ENCODE measurements at regions not wholly inside any gene's neighbourhood (a gene's known extent, or its start where the extent isn't known, plus 50 kb on each side); places are given as distances from the start of the nearest gene placed in this dataset.
A peak's percentile ranks its signal among the peaks of the same experiment; 100 is the strongest.
"Not testable (repeated sequence)": the region's sequence is repeated elsewhere in the genome, so short reads cannot be mapped to it uniquely, and the experiment has no call there.

GRCh38 chr2:111481219-111481618, 360.5 kb downstream of the BCL2L11 start:
- not testable (repeated sequence) for H3K79me1 ChIP-seq (replicated peaks; ENCODE audit: low read length, poor library complexity, severe bottlenecking); H3K36me3 ChIP-seq (ENCODE audit: control insufficient read depth in 1 of 2, insufficient read depth in 2 of 2, low read depth in 1 of 2, low read length in 2 of 2); H3K4ac ChIP-seq (ENCODE audit: low read depth in 1 of 2, low read length in 2 of 2); H2BK15ac ChIP-seq (ENCODE audit: low read depth, poor library complexity, severe bottlenecking); H3K27me3 ChIP-seq (ENCODE audit: control insufficient read depth in 1 of 2, insufficient read depth in 1 of 2, low read length in 2 of 2); DNase-seq; H2BK5ac ChIP-seq (ENCODE audit: low read depth, low read length, poor library complexity, severe bottlenecking); H3K4me3 ChIP-seq (ENCODE audit: insufficient read depth in 1 of 2, low read depth in 1 of 2, low read length in 2 of 2); H2AK5ac ChIP-seq (ENCODE audit: low read length, severe bottlenecking); H3K9ac ChIP-seq (ENCODE audit: low read length); H2AFZ ChIP-seq (ENCODE audit: low read depth, low read length); H3K9me3 ChIP-seq (ENCODE audit: control insufficient read depth, low read length); H3K23ac ChIP-seq (ENCODE audit: low read length in 2 of 2); H2BK120ac ChIP-seq (ENCODE audit: low read depth, low read length); H3K14ac ChIP-seq (ENCODE audit: low read length in 2 of 2)
- H4K8ac ChIP-seq (ENCODE audit: low read length), result peak overlapping the region; percentile 84
- peak overlapping the region; percentile 29 for H3K4me2 ChIP-seq (ENCODE audit: low read length, poor library complexity, severe bottlenecking)
- H3K27ac ChIP-seq (ENCODE audit: low read length, poor library complexity, severe bottlenecking), result peak overlapping the region; percentile 32
- H3K18ac ChIP-seq (ENCODE audit: low read depth in 1 of 2, low read length in 2 of 2), result peak overlapping the region; percentile 54 to 62
- H2BK12ac ChIP-seq (ENCODE audit: low read length in 2 of 2), result peak overlapping the region in 1 of 2 experiments; percentile 25
- peak overlapping the region; percentile 39 for H4K91ac ChIP-seq (ENCODE audit: low read length)
- WGBS, result 17% methylated on average over 9 of the region's 11 CpGs
- peaks cover 11% of the 10 kb centered on the region for H3K4me1 ChIP-seq (ENCODE audit: control insufficient read depth, insufficient read depth, low read depth, low read length)

GRCh38 chr2:111482987-111483679, 362.4 kb downstream of the BCL2L11 start:
- H2BK5ac ChIP-seq (ENCODE audit: low read depth, low read length, poor library complexity, severe bottlenecking); H3K4me1 ChIP-seq (ENCODE audit: control insufficient read depth, insufficient read depth, low read depth, low read length); H4K8ac ChIP-seq (ENCODE audit: low read length); H2BK15ac ChIP-seq (ENCODE audit: low read depth, poor library complexity, severe bottlenecking); H3K36me3 ChIP-seq (ENCODE audit: control insufficient read depth in 1 of 2, insufficient read depth in 2 of 2, low read depth in 1 of 2, low read length in 2 of 2); H3K14ac ChIP-seq (ENCODE audit: low read length in 2 of 2); H3K23ac ChIP-seq (ENCODE audit: low read length in 2 of 2); H2AFZ ChIP-seq (ENCODE audit: low read depth, low read length); H2AK5ac ChIP-seq (ENCODE audit: low read length, severe bottlenecking); H3K27me3 ChIP-seq (ENCODE audit: control insufficient read depth in 1 of 2, insufficient read depth in 1 of 2, low read length in 2 of 2); H3K18ac ChIP-seq (ENCODE audit: low read depth in 1 of 2, low read length in 2 of 2); H2BK120ac ChIP-seq (ENCODE audit: low read depth, low read length); H3K27ac ChIP-seq (ENCODE audit: low read length, poor library complexity, severe bottlenecking); H2BK12ac ChIP-seq (ENCODE audit: low read length in 2 of 2); H3K9ac ChIP-seq (ENCODE audit: low read length); H3K4ac ChIP-seq (ENCODE audit: low read depth in 1 of 2, low read length in 2 of 2); H3K9me3 ChIP-seq (ENCODE audit: control insufficient read depth, low read length); H3K79me1 ChIP-seq (replicated peaks; ENCODE audit: low read length, poor library complexity, severe bottlenecking); H3K4me2 ChIP-seq (ENCODE audit: low read length, poor library complexity, severe bottlenecking); H3K4me3 ChIP-seq (ENCODE audit: insufficient read depth in 1 of 2, low read depth in 1 of 2, low read length in 2 of 2); DNase-seq; H4K91ac ChIP-seq (ENCODE audit: low read length): not testable (repeated sequence)
- WGBS, result 44% methylated on average over 2 of the region's 8 CpGs

GRCh38 chr2:111484097-111484496, 363.4 kb downstream of the BCL2L11 start:
- H3K4ac ChIP-seq (ENCODE audit: low read depth in 1 of 2, low read length in 2 of 2); H2BK5ac ChIP-seq (ENCODE audit: low read depth, low read length, poor library complexity, severe bottlenecking); H4K91ac ChIP-seq (ENCODE audit: low read length); H2AK5ac ChIP-seq (ENCODE audit: low read length, severe bottlenecking); H3K23ac ChIP-seq (ENCODE audit: low read length in 2 of 2); H2BK15ac ChIP-seq (ENCODE audit: low read depth, poor library complexity, severe bottlenecking); H3K18ac ChIP-seq (ENCODE audit: low read depth in 1 of 2, low read length in 2 of 2); H3K14ac ChIP-seq (ENCODE audit: low read length in 2 of 2); H3K9ac ChIP-seq (ENCODE audit: low read length); H2BK120ac ChIP-seq (ENCODE audit: low read depth, low read length); H2BK12ac ChIP-seq (ENCODE audit: low read length in 2 of 2); H3K27ac ChIP-seq (ENCODE audit: low read length, poor library complexity, severe bottlenecking); H3K4me1 ChIP-seq (ENCODE audit: control insufficient read depth, insufficient read depth, low read depth, low read length); H3K4me2 ChIP-seq (ENCODE audit: low read length, poor library complexity, severe bottlenecking); H2AFZ ChIP-seq (ENCODE audit: low read depth, low read length); H3K4me3 ChIP-seq (ENCODE audit: insufficient read depth in 1 of 2, low read depth in 1 of 2, low read length in 2 of 2); H3K79me1 ChIP-seq (replicated peaks; ENCODE audit: low read length, poor library complexity, severe bottlenecking); H3K36me3 ChIP-seq (ENCODE audit: control insufficient read depth in 1 of 2, insufficient read depth in 2 of 2, low read depth in 1 of 2, low read length in 2 of 2); H4K8ac ChIP-seq (ENCODE audit: low read length); H3K9me3 ChIP-seq (ENCODE audit: control insufficient read depth, low read length); H3K27me3 ChIP-seq (ENCODE audit: control insufficient read depth in 1 of 2, insufficient read depth in 1 of 2, low read length in 2 of 2); DNase-seq: not testable (repeated sequence)
- WGBS, result no CpG with 5 or more reads among the region's 3 CpGs

- not testable (repeated sequence) for H2AK5ac ChIP-seq (ENCODE audit: low read length, severe bottlenecking)
Observed at GRCh38 chr2:111485895-111486294, 365.2 kb downstream of the BCL2L11 start.

More at GRCh38 chr2:111485895-111486294, 365.2 kb downstream of the BCL2L11 start:
- no CpG with 5 or more reads among the region's 1 CpG for WGBS
- not testable (repeated sequence) for H3K79me1 ChIP-seq (replicated peaks; ENCODE audit: low read length, poor library complexity, severe bottlenecking); H4K91ac ChIP-seq (ENCODE audit: low read length); H2BK120ac ChIP-seq (ENCODE audit: low read depth, low read length); H3K4me3 ChIP-seq (ENCODE audit: insufficient read depth in 1 of 2, low read depth in 1 of 2, low read length in 2 of 2); H3K4me2 ChIP-seq (ENCODE audit: low read length, poor library complexity, severe bottlenecking); H3K14ac ChIP-seq (ENCODE audit: low read length in 2 of 2); H3K36me3 ChIP-seq (ENCODE audit: control insufficient read depth in 1 of 2, insufficient read depth in 2 of 2, low read depth in 1 of 2, low read length in 2 of 2); H3K23ac ChIP-seq (ENCODE audit: low read length in 2 of 2); H3K9ac ChIP-seq (ENCODE audit: low read length); H2BK15ac ChIP-seq (ENCODE audit: low read depth, poor library complexity, severe bottlenecking); H3K27me3 ChIP-seq (ENCODE audit: control insufficient read depth in 1 of 2, insufficient read depth in 1 of 2, low read length in 2 of 2); H4K8ac ChIP-seq (ENCODE audit: low read length); DNase-seq; H3K18ac ChIP-seq (ENCODE audit: low read depth in 1 of 2, low read length in 2 of 2); H2BK5ac ChIP-seq (ENCODE audit: low read depth, low read length, poor library complexity, severe bottlenecking); H3K4me1 ChIP-seq (ENCODE audit: control insufficient read depth, insufficient read depth, low read depth, low read length); H3K9me3 ChIP-seq (ENCODE audit: control insufficient read depth, low read length); H2AFZ ChIP-seq (ENCODE audit: low read depth, low read length); H3K4ac ChIP-seq (ENCODE audit: low read depth in 1 of 2, low read length in 2 of 2); H2BK12ac ChIP-seq (ENCODE audit: low read length in 2 of 2); H3K27ac ChIP-seq (ENCODE audit: low read length, poor library complexity, severe bottlenecking)

All from mesenchymal stem cell (in vitro differentiated cells and primary cell).